Type B pancreatic cell (in vitro differentiated cells): ENCODE measurements at regions not wholly inside any gene's neighbourhood (a gene's known extent, or its start where the extent isn't known, plus 50 kb on each side); places are given as distances from the start of the nearest gene placed in this dataset.
"Not testable (repeated sequence)": the region's sequence is repeated elsewhere in the genome, so short reads cannot be mapped to it uniquely, and the experiment has no call there.

ENCODE experiments used
- DNase-seq: peaks from one replicate; pipeline ENCODE4 v3.0.0; 2021; ENCODE audit warnings: mixed read lengths; ENCODE audit not compliant: unreplicated experiment; ENCODE audit errors: extremely low spot score
- H3K27ac Mint-ChIP-seq: 2 replicates; pipeline ENCODE4 v1.8.0; 2021; ENCODE audit warnings: mild to moderate bottlenecking, mixed read lengths
- H3K27me3 Mint-ChIP-seq: 2 replicates; pipeline ENCODE4 v1.8.0; 2021; ENCODE audit warnings: mixed read lengths
- H3K36me3 Mint-ChIP-seq: 2 replicates; pipeline ENCODE4 v1.8.0; 2021; ENCODE audit warnings: mixed read lengths
- H3K4me1 Mint-ChIP-seq: one replicate; pipeline ENCODE4 v1.8.0; 2021; ENCODE audit warnings: mixed read lengths; ENCODE audit not compliant: unreplicated experiment
- H3K4me3 Mint-ChIP-seq: 2 replicates; pipeline ENCODE4 v1.8.0; 2021; ENCODE audit warnings: mild to moderate bottlenecking, mixed read lengths
- H3K9me3 Mint-ChIP-seq: 2 replicates; pipeline ENCODE4 v1.8.0; 2021; ENCODE audit warnings: mixed read lengths
- TF ChIP-seq, protein P1 (sequence below): fragments of 200-600 bp; sonication (generic); conservative IDR thresholded peaks from 2 replicates; pipeline ENCODE4 v1.5.0; 2021; ENCODE audit warnings: antibody characterized with exemption, mild to moderate bottlenecking

DNA sequence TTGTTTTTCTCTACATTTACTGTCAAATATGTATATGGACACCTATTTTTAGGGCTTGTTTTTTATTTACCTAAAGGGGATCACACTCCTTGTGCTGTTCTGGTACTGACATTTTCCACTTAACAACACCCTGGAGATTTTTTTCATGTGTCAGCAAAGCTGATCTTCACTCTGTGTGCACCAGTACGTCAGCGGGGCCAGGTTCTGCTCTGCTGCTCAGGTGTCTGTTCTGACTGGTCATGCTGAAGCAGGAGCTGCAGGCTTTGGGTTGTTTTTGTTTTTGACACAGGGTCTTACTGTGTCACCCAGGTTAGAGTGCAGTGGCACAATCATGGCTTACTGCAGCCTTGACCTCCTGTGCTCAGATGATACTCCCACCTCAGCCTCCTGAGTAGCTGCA is 81.9 kb upstream of the CCND2 start:
- Mint-ChIP-seq H3K27ac (no peak overlapping the region), H3K4me3 (no peak overlapping the region), H3K36me3 (peaks cover 3% of the 10 kb centered on the region)

DNA sequence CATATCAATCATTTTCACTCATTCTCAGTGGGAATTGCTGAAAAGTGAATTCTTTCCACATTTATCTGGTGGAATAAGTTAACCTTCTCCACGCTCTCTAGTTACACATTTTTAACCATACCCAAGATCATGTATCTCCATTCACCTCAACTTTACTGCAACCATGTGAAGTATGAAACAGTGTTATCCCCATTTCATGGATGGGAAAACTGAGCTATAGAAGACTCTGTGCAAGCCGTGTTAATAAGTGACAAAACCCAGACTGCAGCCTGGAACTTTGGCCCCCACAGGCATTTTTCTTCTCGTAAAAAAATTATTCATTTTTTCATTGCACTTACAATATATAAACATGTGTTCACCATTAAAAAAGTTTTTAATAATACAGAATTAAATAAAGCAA is 82.4 kb upstream of the CCND2 start:
- no peak overlapping the region for H3K27ac Mint-ChIP-seq

More for the DNA sequence above, 81.9 kb upstream of the CCND2 start:
- DNase-seq, result no peak
- no peaks in the 10 kb centered on the region for H3K9me3 Mint-ChIP-seq
- H3K4me1 Mint-ChIP-seq, result peaks cover 4% of the 10 kb centered on the region
- peaks cover 46% of the 10 kb centered on the region for H3K27me3 Mint-ChIP-seq
- TF ChIP-seq, protein P1, sequence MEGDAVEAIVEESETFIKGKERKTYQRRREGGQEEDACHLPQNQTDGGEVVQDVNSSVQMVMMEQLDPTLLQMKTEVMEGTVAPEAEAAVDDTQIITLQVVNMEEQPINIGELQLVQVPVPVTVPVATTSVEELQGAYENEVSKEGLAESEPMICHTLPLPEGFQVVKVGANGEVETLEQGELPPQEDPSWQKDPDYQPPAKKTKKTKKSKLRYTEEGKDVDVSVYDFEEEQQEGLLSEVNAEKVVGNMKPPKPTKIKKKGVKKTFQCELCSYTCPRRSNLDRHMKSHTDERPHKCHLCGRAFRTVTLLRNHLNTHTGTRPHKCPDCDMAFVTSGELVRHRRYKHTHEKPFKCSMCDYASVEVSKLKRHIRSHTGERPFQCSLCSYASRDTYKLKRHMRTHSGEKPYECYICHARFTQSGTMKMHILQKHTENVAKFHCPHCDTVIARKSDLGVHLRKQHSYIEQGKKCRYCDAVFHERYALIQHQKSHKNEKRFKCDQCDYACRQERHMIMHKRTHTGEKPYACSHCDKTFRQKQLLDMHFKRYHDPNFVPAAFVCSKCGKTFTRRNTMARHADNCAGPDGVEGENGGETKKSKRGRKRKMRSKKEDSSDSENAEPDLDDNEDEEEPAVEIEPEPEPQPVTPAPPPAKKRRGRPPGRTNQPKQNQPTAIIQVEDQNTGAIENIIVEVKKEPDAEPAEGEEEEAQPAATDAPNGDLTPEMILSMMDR, result no peak

DNA sequence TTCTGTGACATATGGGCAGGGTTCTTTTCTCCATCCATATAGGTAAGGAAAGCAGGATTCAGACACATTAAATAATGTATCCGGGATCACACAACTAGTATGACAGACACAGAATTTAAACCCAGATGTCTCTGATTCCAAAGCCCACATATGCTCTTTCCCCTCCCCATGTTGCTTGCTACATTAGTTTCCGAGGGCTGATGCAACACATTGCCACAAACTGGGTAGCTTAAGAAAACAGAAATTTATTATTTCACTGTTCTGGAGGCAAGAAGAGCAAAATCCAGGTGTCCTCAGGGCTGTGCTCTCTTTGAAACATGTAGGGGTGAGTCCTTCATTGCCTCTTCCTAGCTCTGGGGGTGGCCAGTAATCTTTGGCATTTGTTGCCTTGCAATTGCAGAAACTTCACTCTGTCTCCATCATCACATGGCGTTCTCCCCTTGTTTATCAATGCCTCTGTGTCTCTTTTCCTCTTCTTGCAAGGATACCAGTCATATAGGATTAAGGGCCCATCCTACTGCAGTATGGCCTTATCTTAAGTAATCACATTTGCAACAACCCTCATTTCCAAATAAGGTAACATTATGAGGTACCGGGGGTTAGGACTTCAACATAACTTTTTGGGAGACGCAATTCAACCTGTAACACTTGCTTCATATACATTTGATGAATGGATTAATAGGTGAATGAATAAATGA is 83.0 kb upstream of the CCND2 start:
- Mint-ChIP-seq H3K27ac (no peak overlapping the region), H3K4me3 (no peak overlapping the region), H3K9me3 (no peaks in the 10 kb centered on the region), H3K27me3 (peaks cover 39% of the 10 kb centered on the region), H3K4me1 (peaks cover 4% of the 10 kb centered on the region), H3K36me3 (peaks cover 3% of the 10 kb centered on the region)
- DNase-seq, result no peak
- TF ChIP-seq, protein P1, result no peak

More for the DNA sequence above, 82.4 kb upstream of the CCND2 start:
- Mint-ChIP-seq H3K36me3 (peaks cover 3% of the 10 kb centered on the region), H3K27me3 (peaks cover 43% of the 10 kb centered on the region), H3K4me3 (no peak overlapping the region), H3K9me3 (no peaks in the 10 kb centered on the region), H3K4me1 (peaks cover 4% of the 10 kb centered on the region)
- TF ChIP-seq, protein P1, result no peak
- no peak for DNase-seq

DNA sequence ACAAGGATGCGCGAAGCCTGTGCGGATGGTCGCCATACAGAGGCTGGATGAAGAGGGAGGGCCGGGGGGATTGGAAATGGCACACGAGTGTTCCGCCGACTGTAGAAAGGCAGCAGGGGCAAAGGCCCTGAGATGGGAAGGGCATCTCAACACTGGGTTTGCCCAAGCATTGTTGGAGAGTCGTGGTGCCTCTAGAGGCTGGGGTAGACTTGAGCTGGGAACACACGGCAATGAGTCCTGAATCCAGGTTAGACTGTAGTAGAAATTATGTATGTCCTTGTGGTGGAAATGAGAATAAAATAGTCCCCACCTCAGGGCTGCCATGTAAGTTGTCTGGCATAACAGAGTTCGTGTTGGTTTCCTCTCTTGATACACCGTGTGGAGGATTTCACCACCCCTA is 83.8 kb upstream of the CCND2 start:
- H3K27ac Mint-ChIP-seq, result peak overlapping the region; percentile 29
- H3K36me3 Mint-ChIP-seq, result peaks cover 3% of the 10 kb centered on the region
- no peak overlapping the region for H3K4me3 Mint-ChIP-seq
- no peaks in the 10 kb centered on the region for H3K9me3 Mint-ChIP-seq
- TF ChIP-seq, protein P1, result no peak
- peaks cover 4% of the 10 kb centered on the region for H3K4me1 Mint-ChIP-seq
- peak; percentile 48 for DNase-seq
- H3K27me3 Mint-ChIP-seq, result peaks cover 31% of the 10 kb centered on the region

DNA sequence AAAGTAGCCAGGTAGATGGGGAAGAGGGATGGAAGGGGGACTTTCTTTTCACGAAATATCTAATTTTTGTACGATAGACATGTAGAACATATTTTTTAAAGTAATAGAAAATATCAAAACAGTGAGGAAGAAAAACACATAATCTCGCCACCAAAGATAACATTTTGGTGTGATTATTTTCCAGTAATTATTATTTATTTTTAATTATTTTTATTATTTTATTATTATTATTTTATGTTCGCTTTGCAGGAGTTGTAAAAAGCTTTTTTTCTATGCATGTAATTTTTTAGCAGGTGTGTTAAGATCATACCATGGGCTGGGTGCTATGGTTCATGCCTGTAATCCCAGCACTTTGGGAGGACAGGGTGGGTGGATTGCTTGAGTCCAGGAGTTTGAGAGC is 85.6 kb upstream of the CCND2 start:
- Mint-ChIP-seq H3K9me3 (no peaks in the 10 kb centered on the region), H3K27me3 (peaks cover 24% of the 10 kb centered on the region)
- TF ChIP-seq, protein P1, result no peak

DNA sequence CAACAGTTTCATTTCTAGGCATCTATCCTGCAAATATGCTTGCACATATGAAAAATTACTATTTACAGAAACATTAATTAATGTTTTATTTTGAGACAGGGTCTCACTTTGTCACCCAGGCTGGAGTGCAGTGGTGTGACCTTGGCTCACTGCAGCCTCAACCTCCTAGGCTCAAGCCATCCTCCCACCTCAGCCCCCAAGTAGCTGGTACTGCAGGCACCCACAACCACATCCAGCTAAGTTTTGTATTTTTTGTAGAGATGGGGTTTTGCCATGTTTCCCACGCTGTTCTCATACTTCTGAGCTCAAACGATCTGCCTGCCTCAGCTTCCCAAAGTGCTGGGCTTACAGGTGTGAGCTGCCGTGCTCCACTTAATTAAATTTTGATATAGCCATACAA is 86.2 kb upstream of the CCND2 start:
- not testable (repeated sequence) for H3K27ac Mint-ChIP-seq, H3K36me3 Mint-ChIP-seq, H3K4me1 Mint-ChIP-seq, H3K4me3 Mint-ChIP-seq, H3K9me3 Mint-ChIP-seq
- peaks cover 20% of the 10 kb centered on the region for H3K27me3 Mint-ChIP-seq
- DNase-seq, result peak; percentile 6

More for the DNA sequence above, 85.6 kb upstream of the CCND2 start:
- Mint-ChIP-seq H3K4me3 (no peak overlapping the region), H3K27ac (no peak overlapping the region), H3K36me3 (peaks cover 3% of the 10 kb centered on the region), H3K4me1 (no peaks in the 10 kb centered on the region)
- DNase-seq, result no peak
